ENCODE measurements at regions not wholly inside any gene's neighbourhood (a gene's known extent, or its start where the extent isn't known, plus 50 kb on each side); places are given as distances from the start of the nearest gene placed in this dataset.

DNA sequence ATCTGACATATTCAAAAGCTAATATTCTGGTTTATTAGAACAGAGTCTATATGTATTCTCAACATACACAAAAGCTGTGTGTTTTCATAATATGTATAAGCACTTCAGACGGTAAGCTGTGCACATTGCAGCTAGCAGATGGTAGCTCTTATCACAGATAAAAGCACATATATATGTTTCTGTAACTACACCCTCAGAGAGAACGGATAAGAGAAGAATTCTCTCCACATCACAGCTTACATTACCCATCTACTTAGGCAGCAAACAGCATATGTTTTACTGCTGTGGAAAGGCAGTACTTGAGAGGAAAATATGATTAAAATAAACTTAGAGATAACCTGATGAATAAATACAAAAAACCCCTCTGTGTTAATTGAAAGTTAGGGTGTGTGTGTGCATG lies 450.9 kb upstream of the ZNF608 start:
- Histone ChIP-seq H3K4me1 (ENCODE audit: control insufficient read depth, insufficient read depth, low read length) (peaks cover 6% of the 10 kb centered on the region), H3K9me3 (ENCODE audit: control insufficient read depth, insufficient read depth, low read length) (no peaks in the 10 kb centered on the region), H3K27ac (ENCODE audit: low read length) (no peak overlapping the region), H3K27me3 (ENCODE audit: control insufficient read depth, insufficient read depth, low read length) (no peaks in the 10 kb centered on the region), H3K36me3 (ENCODE audit: control insufficient read depth, insufficient read depth, low read length) (no peaks in the 10 kb centered on the region), H3K4me3 (ENCODE audit: low read length) (no peak overlapping the region)
- TF ChIP-seq, protein P1, sequence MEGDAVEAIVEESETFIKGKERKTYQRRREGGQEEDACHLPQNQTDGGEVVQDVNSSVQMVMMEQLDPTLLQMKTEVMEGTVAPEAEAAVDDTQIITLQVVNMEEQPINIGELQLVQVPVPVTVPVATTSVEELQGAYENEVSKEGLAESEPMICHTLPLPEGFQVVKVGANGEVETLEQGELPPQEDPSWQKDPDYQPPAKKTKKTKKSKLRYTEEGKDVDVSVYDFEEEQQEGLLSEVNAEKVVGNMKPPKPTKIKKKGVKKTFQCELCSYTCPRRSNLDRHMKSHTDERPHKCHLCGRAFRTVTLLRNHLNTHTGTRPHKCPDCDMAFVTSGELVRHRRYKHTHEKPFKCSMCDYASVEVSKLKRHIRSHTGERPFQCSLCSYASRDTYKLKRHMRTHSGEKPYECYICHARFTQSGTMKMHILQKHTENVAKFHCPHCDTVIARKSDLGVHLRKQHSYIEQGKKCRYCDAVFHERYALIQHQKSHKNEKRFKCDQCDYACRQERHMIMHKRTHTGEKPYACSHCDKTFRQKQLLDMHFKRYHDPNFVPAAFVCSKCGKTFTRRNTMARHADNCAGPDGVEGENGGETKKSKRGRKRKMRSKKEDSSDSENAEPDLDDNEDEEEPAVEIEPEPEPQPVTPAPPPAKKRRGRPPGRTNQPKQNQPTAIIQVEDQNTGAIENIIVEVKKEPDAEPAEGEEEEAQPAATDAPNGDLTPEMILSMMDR (IDR thresholded peaks at IDR 0.05) = no peak
- WGBS (ENCODE audit: insufficient coverage) = 100% methylated on average over 1 of the region's 2 CpGs
- Mint-ChIP-seq H3K36me3 (no peaks in the 10 kb centered on the region), H3K27me3 (ENCODE audit: low read depth in 2 of 2) (peaks cover 0 to 5% of the 10 kb centered on the region in 2 donors), H3K9me3 (no peaks in the 10 kb centered on the region), H3K4me3 (no peak overlapping the region), H3K4me1 (peaks cover 13 to 16% of the 10 kb centered on the region in 2 donors), H3K27ac (no peak overlapping the region)
- intact Hi-C loops (cut with micrococcal nuclease) = no loop called here
- DNase-seq (no peak), ATAC-seq (no peak)

DNA sequence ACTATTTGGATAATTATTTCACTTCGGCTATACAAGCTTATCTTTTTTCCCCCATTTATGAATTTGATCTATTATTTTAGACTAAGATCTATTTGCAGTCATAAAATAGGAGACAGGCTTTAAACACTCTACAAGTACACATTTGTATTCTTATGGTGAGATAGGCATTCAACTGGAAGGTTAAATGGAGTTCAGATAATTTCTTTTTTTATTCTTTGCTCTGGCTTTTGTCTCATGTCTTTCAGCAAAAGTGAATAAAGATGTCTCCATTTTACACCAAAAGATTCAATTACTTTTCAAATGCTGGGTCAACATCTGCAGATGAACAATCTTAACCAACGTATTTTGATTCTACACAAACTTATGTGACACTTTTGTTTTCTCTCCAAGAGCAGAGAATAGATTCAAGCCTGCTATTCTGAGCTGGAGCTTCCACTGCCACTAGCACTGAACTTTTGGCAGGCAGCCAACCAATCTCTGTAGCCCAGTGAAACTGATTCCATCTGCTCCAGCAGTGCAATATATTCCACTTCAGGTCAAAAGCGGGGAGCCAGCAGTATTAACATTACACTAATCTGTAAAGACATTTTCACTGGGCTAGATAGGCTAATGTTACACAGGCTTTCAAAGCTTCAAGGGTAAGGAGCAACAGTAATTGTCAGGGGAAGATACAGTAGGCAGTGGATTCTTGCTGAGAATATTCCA lies 452.0 kb upstream of the ZNF608 start:
- Histone ChIP-seq H3K4me3 (ENCODE audit: low read length) (no peak overlapping the region), H3K36me3 (ENCODE audit: control insufficient read depth, insufficient read depth, low read length) (no peaks in the 10 kb centered on the region), H3K27ac (ENCODE audit: low read length) (no peak overlapping the region), H3K4me1 (ENCODE audit: control insufficient read depth, insufficient read depth, low read length) (peaks cover 6% of the 10 kb centered on the region), H3K9me3 (ENCODE audit: control insufficient read depth, insufficient read depth, low read length) (no peaks in the 10 kb centered on the region), H3K27me3 (ENCODE audit: control insufficient read depth, insufficient read depth, low read length) (no peaks in the 10 kb centered on the region)
- H3K9me3 Mint-ChIP-seq = no peaks in the 10 kb centered on the region
- peaks cover 18 to 27% of the 10 kb centered on the region in 2 donors for H3K4me1 Mint-ChIP-seq
- no peaks in the 10 kb centered on the region for H3K36me3 Mint-ChIP-seq
- ATAC-seq (no peak), DNase-seq (no peak)
- H3K27ac Mint-ChIP-seq = no peak overlapping the region
- peaks cover 0 to 5% of the 10 kb centered on the region in 2 donors for H3K27me3 Mint-ChIP-seq (ENCODE audit: low read depth in 2 of 2)
- intact Hi-C loops (cut with micrococcal nuclease) = no loop called here
- H3K4me3 Mint-ChIP-seq = no peak overlapping the region
- WGBS (ENCODE audit: insufficient coverage) = 89% methylated on average over 2 of the region's 3 CpGs
- TF ChIP-seq, protein P1 (IDR thresholded peaks at IDR 0.05) = no peak

GRCh38 chr5:125199373-125199772 lies 452.9 kb upstream of the ZNF608 start:
- peaks cover 6% of the 10 kb centered on the region for H3K4me1 ChIP-seq (ENCODE audit: control insufficient read depth, insufficient read depth, low read length)
- H3K27me3 ChIP-seq (ENCODE audit: control insufficient read depth, insufficient read depth, low read length) = no peaks in the 10 kb centered on the region
- no peak for ATAC-seq
- no peak overlapping the region for H3K4me3 ChIP-seq (ENCODE audit: low read length)
- DNase-seq = no peak
- no peaks in the 10 kb centered on the region for H3K9me3 ChIP-seq (ENCODE audit: control insufficient read depth, insufficient read depth, low read length)
- intact Hi-C loops (cut with micrococcal nuclease) = no loop called here
- Mint-ChIP-seq H3K9me3 (peaks cover 0 to under 1% of the 10 kb centered on the region in 2 donors), H3K27ac (no peak overlapping the region), H3K4me1 (peaks cover 26 to 34% of the 10 kb centered on the region in 2 donors), H3K4me3 (no peak overlapping the region), H3K36me3 (no peaks in the 10 kb centered on the region), H3K27me3 (ENCODE audit: low read depth in 2 of 2) (peaks cover 0 to 5% of the 10 kb centered on the region in 2 donors)
- no peak overlapping the region for H3K27ac ChIP-seq (ENCODE audit: low read length)
- H3K36me3 ChIP-seq (ENCODE audit: control insufficient read depth, insufficient read depth, low read length) = no peaks in the 10 kb centered on the region
- WGBS (ENCODE audit: insufficient coverage) = no CpG with 5 or more reads among the region's 2 CpGs
- TF ChIP-seq, protein P1 (IDR thresholded peaks at IDR 0.05) = no peak

All from natural killer cell (primary cell).